Smooth muscle cell (in vitro differentiated cells): ENCODE measurements at regions not wholly inside any gene's neighbourhood (a gene's known extent, or its start where the extent isn't known, plus 50 kb on each side); places are given as distances from the start of the nearest gene placed in this dataset.

Experiments used
- DNase-seq: peaks from one replicate; lab custom pipeline; 2025; ENCODE audit not compliant: unreplicated experiment; lab: John Stamatoyannopoulos, UW
- H2AFZ ChIP-seq: fragments of 200-600 bp; sonication (generic); 2 replicates; pipeline ENCODE4 v1.6.0; 2016; ENCODE audit warnings: antibody characterized with exemption, low read depth, mild to moderate bottlenecking
- H3F3A ChIP-seq: fragments of 200-600 bp; sonication (generic); 2 replicates; pipeline ENCODE4 v1.6.0; 2017; ENCODE audit warnings: antibody characterized with exemption, low read depth
- H3K27ac ChIP-seq: fragments of 200-600 bp; sonication (generic); 2 replicates; pipeline ENCODE4 v1.5.1; 2016; ENCODE audit warnings: low read depth, mild to moderate bottlenecking
- H3K27me3 ChIP-seq: fragments of 200-600 bp; sonication (generic); 2 replicates; pipeline ENCODE4 v1.6.1; 2016; ENCODE audit warnings: low read depth, mild to moderate bottlenecking
- H3K36me3 ChIP-seq: fragments of 200-600 bp; sonication (generic); 2 replicates; pipeline ENCODE4 v1.5.1; 2016; ENCODE audit warnings: low read depth
- H3K4me1 ChIP-seq: fragments of 200-600 bp; sonication (generic); 2 replicates; pipeline ENCODE4 v1.5.1; 2016; ENCODE audit warnings: low read depth
- H3K4me2 ChIP-seq: fragments of 200-600 bp; sonication (generic); 2 replicates; pipeline ENCODE4 v1.6.0; 2016; ENCODE audit warnings: mild to moderate bottlenecking
- H3K4me3 ChIP-seq: fragments of 200-600 bp; sonication (generic); 2 replicates; pipeline ENCODE4 v1.5.1; 2016; ENCODE audit warnings: mild to moderate bottlenecking
- H3K79me2 ChIP-seq: fragments of 200-600 bp; sonication (generic); 2 replicates; pipeline ENCODE4 v1.6.0; 2016; ENCODE audit warnings: low read depth, mild to moderate bottlenecking
- H3K9ac ChIP-seq: fragments of 200-600 bp; sonication (generic); 2 replicates; pipeline ENCODE4 v1.6.0; 2016; ENCODE audit warnings: low read depth
- H3K9me3 ChIP-seq: fragments of 200-600 bp; sonication (generic); replicated peaks from 2 replicates; pipeline ENCODE4 v1.5.1; 2016; ENCODE audit warnings: low read depth
- H4K20me1 ChIP-seq: fragments of 200-600 bp; sonication (generic); 2 replicates; pipeline ENCODE4 v1.6.0; 2016; ENCODE audit warnings: low read depth
- CTCF ChIP-seq: fragments of 200-600 bp; sonication (generic); IDR thresholded peaks from 2 replicates; pipeline ENCODE4 v1.5.1; 2017; ENCODE audit warnings: borderline replicate concordance, mild to moderate bottlenecking, antibody characterized with exemption; ENCODE audit not compliant: insufficient read depth, poor library complexity, severe bottlenecking
- WGBS: methylation state at CpG from one replicate; pipeline ENCODE4 v1.1.7; 2016; ENCODE audit warnings: low lambda C conversion rate; 5-methylcytosine and 5-hydroxymethylcytosine counted together

- WGBS = 94% methylated on average over 8 of the region's 8 CpGs
- Histone ChIP-seq H3K79me2 (no peaks in the 10 kb centered on the region), H2AFZ (no peak overlapping the region), H3K4me2 (no peak overlapping the region), H3K4me1 (no peaks in the 10 kb centered on the region), H3K27ac (no peak overlapping the region), H3K9me3 (no peaks in the 10 kb centered on the region), H3K36me3 (no peaks in the 10 kb centered on the region), H3K9ac (no peak overlapping the region), H3K4me3 (no peak overlapping the region), H3F3A (no peaks in the 10 kb centered on the region), H4K20me1 (no peaks in the 10 kb centered on the region), H3K27me3 (no peaks in the 10 kb centered on the region)
- no peak for TF ChIP-seq CTCF
- no peak for DNase-seq
Observed at GRCh38 chr1:244212797-244213475, 161.9 kb downstream of the ZBTB18 start.

- no peak for TF ChIP-seq CTCF
- Histone ChIP-seq H3K9me3 (no peaks in the 10 kb centered on the region), H3F3A (no peaks in the 10 kb centered on the region), H3K4me2 (peak overlapping the region; percentile 45), H3K79me2 (no peaks in the 10 kb centered on the region), H3K4me3 (no peak overlapping the region), H3K9ac (no peak overlapping the region), H3K27ac (peak overlapping the region; percentile 25), H3K4me1 (no peaks in the 10 kb centered on the region), H4K20me1 (no peaks in the 10 kb centered on the region), H3K36me3 (no peaks in the 10 kb centered on the region), H2AFZ (no peak overlapping the region), H3K27me3 (no peaks in the 10 kb centered on the region)
- WGBS = 51% methylated on average over 17 of the region's 17 CpGs
- no peak for DNase-seq
Observed at GRCh38 chr1:244214009-244214967, 163.2 kb downstream of the ZBTB18 start.

- H3K79me2 ChIP-seq = no peaks in the 10 kb centered on the region
- 98% methylated on average over 5 of the region's 5 CpGs for WGBS
- no peak overlapping the region for H3K4me3 ChIP-seq
- H3K4me2 ChIP-seq = no peak overlapping the region
- DNase-seq = no peak
- H3K27ac ChIP-seq = no peak overlapping the region
- H3K27me3 ChIP-seq = no peaks in the 10 kb centered on the region
- no peak for TF ChIP-seq CTCF
- H3K9me3 ChIP-seq = no peaks in the 10 kb centered on the region
- no peaks in the 10 kb centered on the region for H4K20me1 ChIP-seq
- no peaks in the 10 kb centered on the region for H3K4me1 ChIP-seq
- H3K9ac ChIP-seq = no peak overlapping the region
- H3F3A ChIP-seq = no peaks in the 10 kb centered on the region
- no peak overlapping the region for H2AFZ ChIP-seq
- no peaks in the 10 kb centered on the region for H3K36me3 ChIP-seq
Observed at GRCh38 chr1:244216836-244217235, 165.8 kb downstream of the ZBTB18 start.
